GM18511 (cell line): ENCODE measurements at regions not wholly inside any gene's neighbourhood (a gene's known extent, or its start where the extent isn't known, plus 50 kb on each side); places are given as distances from the start of the nearest gene placed in this dataset.

Source experiments
- ATAC-seq: cut with Tn5 transposase; IDR thresholded peaks from one replicate; pipeline ENCODE4 v1.9.1; 2021; ENCODE audit warnings: mild to moderate bottlenecking, moderate library complexity; ENCODE audit not compliant: unreplicated experiment

DNA sequence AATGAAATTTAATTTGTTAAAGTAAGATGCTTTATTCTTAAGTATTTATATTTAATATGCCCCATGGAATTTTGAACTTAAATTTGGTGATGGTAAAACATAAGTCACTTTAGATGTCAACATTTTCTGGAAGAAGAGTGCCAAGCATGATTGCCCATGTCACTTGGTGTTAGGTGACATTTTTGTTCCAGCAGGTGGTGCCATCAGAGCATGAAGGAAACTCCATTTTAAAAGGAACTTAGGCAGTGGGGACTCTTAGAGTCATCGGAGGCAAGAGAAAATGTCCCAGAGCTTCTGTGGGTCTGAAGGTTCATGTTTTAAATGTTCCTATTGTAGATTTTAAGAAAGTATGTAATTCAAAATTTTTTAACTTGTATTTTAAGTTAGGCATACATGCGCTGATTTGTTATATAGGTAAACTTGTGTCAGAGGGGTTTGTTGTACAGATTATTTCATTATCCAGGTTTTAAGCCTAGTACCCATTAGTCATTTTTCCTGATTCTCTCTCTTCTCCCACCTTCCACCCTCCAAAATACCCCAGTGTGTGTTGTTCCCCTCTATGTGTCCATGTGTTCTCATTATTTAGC, 789.3 kb downstream of the SEMA5A start:
- no peak for ATAC-seq

DNA sequence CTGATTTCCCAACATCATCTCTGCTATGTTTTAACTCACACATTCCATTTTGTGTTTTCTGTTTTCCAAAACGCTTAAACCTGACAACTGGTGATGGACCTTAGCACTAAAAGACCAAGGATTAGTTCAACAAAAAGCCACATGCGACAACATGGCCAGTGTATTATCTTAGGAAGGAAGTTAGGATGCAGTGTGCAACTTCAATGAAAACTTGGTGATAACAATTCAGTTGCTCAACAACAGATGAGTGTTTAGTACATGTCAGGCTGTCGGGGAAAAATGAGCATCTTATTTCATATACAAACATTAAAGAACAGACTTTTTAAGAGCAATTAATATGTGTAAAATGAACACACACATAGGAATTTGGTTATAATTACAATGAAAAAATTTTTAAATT, 780.0 kb downstream of the SEMA5A start:
- no peak for ATAC-seq

DNA sequence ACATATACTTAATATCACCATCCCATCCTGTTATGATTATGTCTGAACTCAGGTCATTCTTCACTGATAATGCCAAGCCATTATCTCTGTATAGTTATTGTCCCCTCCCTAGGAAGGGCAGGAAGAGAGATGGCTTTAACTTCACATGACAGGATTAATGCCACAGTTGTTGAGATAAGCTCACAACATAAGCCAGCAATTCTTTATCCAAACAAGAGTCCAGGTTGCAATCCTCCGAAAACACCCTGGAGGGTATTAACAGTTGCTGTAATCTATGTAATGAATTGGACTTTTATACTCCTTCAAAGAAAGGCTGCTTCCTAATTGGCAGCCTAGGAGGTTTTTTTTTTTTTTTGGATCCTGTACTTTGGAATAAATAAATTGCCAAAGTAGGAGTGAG, 779.4 kb downstream of the SEMA5A start:
- ATAC-seq = no peak

DNA sequence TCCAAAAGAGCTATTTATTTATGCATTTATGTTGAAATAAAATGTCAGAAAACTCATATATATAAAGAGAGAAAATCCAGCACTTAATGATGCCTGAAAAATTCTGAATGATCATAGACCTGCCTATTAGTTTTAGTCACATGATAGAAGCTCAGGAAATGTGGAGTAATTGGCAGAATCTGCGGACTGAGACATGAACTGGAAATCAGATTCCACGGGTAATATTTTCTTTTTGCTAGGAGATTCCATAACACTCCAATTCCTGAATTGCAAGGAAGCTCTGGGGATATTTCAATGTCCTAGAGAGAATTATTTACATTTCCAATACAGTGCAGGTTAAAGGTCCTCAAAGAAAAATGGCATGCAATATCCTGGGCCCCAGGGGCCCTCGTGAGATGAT, 778.8 kb downstream of the SEMA5A start:
- no peak for ATAC-seq

DNA sequence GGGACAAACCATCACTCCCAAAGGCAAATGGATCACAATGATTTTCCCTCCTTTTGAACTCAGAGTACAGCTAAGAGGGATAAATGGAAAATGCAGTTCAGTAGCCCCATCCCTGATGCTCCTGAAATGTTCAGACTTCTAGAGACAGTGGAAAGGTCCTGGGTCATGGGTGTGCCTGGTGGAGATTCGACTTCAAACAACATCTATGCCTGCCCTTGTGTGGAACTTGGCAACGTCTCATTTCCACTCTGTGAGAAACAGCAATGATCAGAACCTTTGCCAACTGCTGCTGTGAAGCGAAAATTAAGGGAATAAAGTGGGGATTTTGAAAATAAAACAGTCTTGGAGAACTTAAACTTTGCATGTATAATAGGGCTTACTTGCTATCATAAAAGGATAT, 778.1 kb downstream of the SEMA5A start:
- ATAC-seq = no peak

DNA sequence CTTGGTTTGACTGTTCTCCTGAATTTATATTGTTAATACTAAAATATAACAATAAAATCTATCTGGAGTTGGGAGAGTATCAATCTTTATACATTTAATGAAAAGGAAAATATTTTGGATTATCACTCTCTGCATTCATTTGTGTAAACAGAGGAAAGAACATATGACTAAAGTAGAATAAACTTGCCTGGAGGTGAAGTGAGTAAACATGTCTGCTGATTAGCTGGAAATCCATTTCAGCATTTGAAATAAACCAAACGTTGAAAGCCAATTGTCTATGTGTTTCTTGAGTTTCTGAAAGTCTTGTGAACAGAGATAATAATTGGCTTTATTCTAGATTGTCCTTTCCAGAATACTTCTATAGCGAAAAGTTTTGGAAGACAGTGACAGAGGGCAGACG, 776.2 kb downstream of the SEMA5A start:
- no peak for ATAC-seq

DNA sequence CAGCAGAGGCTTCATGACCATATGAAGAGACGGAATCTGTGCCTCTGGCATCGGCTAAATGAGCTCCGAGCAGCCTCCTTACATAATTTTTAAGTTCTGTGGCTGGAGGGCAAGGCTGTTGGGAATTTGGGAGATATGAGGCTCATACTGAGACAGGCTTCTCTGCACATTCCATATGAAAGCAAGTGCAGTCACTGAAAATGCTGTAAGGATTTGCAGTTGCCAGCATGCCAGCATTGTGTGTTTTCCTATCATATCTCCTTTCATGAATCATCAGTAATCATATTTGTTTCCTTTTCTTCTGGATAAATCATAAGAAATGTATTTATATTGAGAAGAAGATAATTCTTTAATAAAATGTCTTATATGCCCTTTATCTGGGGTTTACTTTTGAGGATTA, 775.4 kb downstream of the SEMA5A start:
- no peak for ATAC-seq

DNA sequence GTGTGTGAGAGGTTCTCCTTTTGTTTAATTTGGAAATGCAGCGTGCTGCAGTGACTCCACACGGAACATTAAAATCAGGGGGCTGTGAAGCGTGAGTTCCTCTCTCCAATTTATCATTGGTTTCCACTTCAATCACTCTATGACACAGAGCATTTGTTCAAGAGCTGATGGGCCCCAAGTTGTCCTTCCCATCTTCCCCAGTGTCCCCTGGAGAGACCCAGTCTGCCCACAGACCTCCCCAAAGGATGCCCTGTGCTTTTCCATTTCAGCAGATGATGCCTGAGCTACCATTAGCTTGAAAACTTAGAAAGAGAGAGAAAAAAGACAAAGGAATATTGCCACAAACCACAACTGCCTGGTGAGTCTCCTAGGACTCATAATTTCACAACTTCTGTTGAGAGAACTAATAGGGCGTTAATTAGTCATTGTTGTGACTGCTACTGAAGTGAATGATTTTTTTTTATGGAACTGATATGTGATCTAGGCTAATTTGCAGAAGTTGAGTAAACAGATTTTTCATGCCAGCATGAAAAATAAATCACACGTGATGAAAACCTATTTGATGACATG, 772.7 kb downstream of the SEMA5A start:
- no peak for ATAC-seq

DNA sequence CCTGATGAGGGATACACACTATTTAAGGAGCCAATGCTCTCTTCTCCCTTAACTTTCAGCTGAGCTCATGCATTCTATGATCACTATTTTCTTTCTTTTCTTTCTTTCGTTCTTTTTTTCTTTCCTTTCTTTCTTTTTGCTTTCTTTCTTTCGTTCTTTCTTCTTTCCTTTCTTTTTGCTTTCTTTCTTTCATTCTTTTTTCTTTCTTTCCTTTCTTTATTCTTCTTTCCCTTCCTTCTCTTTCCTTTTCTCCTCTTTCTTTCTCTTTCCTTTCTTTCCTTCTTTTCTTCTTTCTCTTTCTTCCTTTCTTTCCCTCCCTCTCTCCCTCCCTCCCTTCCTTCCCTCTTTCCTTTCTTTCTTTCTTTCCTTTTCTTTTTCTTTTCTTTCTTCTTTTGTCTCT, 761.2 kb downstream of the SEMA5A start:
- no peak for ATAC-seq

DNA sequence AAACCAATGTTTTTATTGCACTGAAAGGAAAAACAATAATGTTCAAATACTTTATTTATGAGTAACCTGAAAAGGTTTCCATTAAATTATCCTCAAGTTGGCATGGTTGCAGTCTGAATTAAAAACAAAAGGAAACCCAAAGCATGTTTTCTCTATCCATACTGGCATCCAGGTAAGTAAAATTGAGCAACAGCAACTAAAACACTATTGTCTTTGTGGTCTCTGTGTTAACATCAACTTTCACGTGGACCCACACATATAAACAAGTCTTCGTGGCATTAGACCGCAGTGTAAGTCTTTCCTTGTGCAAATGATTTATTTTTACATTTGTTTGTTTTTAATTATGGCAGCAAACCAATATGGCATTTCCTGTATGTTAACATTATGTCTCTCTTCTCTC, 757.6 kb downstream of the SEMA5A start:
- ATAC-seq = no peak

DNA sequence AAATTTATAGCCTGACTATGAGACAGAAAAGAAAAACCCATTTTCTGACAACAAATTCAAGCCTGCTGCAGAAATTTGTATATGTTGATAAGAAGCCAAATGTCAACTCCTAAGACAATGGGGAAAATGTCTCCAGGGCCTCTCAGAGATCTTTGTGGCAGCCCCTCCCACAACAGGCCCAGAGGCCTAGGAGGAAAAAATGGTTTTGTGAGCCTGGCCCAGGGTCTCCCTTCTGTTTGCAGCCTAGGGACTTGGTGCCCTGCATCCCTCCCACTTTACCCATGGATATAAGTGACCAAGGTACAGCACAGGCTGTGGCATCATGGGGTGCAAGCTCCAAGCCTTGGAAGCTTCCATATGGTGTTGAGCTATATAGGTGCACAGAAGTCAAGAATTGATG, 740.2 kb downstream of the SEMA5A start:
- no peak for ATAC-seq

DNA sequence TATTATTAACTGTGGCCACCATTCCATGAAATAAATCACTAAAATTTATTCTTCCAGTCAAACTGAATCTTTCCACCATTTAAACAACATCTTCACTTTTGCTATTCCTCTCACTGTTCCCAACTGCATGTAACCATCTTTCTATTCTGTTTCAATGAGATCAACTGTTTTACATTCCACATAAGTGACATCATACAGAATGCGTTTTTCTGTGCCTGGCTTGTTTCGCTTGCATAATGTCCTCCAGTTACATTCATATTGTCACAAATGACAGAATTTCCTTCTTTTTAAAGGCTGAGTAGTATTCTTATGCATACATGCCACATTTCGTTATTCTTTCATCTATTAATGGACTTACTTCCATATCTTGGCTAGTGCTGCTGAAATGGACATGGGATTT, 738.2 kb downstream of the SEMA5A start:
- no peak for ATAC-seq

DNA sequence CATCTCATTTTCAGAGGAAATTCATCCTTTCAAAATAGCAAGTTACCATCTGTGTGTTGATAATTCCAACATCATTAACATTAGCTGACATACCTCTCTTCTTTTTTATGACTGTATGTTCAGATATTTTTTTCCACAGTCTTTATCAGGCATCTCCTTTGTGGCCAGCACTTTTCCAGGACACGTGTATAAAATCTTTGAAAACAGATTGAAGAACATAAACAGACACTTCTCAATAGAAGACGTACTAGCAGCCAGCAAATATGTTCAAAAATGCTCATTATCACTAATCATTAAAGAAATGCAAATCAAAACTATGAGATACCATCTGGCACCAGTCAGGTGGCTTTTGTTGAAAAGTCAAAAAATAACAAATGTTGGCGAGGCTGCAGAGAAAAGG, 734.3 kb downstream of the SEMA5A start:
- ATAC-seq = no peak

DNA sequence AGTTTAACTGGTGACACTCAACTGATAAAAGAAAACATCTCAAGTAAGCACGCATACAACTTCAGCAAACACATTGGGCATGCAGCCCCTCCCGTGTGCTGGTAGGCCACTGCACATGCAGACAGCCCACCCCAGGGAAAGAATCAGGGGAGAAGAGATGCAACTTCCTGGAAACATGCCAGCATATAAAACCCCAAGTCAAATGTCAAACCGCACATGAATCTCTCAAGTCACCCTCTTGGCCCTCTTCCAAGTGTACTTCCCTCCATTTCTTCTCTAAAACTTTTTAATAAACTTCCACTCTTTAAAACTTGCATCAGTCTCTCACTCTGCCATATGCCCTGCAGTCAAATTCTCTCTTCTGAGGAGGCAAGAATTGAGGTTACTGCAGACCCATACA, 732.7 kb downstream of the SEMA5A start:
- no peak for ATAC-seq

DNA sequence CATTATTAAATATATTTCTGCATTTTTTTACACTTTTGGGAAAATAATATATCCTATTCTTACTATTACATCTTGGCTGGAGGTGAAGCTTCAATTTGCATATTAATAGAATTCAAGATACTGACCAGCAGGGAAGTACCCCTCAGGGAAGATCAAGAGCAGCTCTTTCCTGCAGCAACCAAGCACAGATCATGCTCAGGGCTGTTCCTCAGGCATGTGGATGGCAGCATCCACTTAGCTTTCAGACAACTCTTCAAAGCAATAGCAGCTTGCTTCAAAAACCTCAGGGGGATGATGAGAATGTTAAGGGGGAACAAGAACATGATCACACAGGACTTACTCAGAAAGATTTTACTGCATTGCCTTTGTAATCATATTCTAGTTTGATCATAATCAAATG, 731.8 kb downstream of the SEMA5A start:
- no peak for ATAC-seq

DNA sequence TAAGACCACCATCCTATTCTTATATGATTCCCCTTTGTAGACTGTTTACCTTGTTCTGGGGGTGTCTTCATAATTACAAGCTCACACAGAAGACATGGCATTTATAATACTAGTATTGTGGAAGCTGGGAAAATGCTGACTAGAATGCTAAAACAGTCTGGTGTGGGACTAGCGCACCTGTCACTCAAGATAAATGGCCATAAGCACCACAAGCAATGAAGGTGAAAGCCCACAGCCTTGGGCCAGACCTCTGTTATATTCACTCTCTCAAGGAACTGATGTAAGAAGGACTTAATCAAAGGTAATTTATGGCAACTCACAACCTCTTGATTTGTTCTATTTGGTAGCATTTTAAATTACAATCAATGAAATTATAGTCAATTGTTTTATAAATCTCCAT, 721.5 kb downstream of the SEMA5A start:
- ATAC-seq = no peak

DNA sequence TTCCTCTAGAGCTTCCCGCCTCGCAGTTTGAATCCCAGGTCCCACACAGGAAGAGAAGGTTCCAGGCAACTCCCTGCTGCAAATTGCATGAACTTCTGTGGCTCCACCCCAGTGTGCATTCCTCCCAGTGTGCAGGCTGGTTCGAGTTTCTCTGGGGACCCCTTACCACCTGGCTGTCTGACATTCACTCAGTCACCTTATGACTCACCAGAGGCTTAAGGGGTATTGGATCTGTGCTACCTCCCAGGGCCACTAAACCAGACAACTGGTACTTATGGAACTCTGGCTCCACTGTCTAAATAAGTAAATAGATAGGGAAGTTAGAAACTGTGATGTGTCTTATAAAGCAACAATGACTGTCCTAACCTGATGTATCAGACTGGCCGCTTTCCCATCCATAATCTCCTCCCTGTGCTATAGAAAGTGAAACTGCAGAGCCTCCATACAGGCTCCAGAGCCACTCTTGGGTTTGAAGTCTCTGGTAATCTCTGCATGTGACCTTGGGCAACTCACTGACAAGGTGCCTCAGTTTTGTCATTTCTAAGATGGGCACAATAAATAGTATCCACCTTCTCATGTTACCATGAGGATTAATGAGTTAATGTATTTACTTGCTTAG, 720.6 kb downstream of the SEMA5A start:
- no peak for ATAC-seq

DNA sequence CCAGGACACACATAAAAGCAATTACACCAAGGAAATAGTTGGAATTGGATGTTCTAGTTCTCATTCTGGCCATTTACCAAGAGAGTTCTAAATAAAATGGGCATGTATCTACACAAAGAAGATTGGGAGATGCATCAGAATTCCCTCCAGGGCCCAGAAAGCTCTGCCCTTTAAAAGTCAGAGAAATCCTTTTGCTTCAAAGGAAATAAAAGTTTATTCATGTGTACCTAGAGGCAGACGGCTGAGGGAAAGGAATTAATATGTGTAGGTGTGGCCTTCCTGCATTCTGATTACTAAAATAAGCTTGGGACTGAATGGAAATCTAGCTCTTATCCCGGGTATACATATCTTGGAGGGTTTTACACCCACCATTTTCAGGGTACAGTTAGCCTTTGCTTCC, 719.4 kb downstream of the SEMA5A start:
- no peak for ATAC-seq

DNA sequence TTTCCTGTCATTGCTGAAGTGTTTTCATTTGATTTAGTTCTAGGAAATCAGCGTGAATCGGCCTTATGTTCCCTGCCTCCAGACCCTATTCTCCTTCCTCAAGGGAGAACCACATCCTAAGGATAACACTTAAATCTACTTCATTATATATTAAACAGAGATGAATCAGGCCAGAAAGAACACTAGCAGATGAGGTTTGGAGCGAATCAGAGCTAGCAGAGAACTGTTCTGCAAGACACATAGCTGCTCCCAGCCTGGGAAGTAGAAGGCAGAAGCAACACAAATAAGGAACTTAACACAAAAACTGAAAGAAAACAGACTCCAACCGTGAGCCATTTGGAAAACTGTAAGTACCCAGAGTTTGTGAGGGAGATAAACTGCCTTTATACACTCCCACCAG, 718.2 kb downstream of the SEMA5A start:
- no peak for ATAC-seq

DNA sequence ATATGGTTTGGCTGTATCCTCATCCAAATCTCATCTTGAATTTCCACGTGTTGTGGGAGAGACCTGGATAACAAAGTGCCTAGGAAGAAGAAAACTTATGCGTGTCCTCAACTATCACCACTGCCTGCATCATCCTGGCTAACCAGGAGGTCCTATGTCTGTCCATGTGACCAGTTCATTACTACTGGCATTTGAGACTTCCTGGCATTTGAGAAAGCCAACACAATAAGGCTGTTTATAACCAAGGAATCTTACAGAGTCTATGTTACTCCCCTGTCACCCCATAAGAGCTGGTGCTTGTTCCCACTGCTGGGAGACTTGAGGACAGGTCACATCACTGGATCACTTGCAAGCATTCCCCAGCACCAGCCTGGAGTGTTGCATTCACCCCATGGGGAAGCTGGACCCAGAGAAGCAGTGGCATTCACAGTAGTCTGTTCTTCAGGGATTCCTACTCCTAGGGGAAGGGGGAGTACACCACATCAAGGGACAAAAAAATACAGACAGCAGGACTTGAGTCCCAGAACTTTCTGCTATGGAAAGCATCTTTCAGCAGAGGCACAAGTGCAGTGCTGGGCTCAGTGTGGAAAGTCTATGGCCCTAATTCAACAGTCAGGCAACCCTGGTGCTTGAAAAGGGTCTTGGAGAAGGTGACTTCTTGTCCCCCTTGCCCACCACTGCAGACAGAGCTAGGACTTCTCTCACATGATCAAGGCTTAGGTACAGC, 717.1 kb downstream of the SEMA5A start:
- no peak for ATAC-seq

DNA sequence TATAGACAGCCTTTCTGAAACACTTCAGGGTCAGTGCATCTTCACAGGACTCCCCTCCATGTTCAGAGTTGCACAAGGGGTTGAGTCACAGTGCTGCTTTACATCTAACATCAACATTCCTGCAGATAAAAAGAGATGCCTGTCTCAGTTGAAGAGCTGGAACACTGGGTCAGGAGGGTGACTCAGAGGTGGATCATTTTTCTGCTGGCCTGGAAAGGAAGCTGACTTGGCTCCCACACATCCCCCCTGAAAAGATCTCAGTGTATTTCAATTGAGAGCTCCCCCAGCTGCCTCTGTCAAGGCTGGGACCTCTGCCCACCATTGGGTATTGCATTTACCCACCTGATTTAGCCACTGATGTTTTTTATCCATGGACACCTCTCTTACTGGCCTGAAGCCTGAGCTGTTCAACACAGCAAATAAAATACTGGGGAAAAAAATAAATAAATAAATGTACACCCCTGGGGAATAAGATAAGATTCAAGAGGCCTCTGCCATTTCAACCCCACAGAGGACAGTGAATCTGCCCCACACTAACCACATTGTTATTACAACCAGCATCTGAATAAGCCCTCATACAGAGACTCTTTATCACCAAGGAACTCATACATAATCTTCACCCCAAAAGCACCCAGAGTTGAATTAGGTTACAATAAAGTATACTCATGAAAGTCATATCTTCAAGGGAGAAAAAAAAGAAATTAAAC, 716.4 kb downstream of the SEMA5A start:
- ATAC-seq = no peak

DNA sequence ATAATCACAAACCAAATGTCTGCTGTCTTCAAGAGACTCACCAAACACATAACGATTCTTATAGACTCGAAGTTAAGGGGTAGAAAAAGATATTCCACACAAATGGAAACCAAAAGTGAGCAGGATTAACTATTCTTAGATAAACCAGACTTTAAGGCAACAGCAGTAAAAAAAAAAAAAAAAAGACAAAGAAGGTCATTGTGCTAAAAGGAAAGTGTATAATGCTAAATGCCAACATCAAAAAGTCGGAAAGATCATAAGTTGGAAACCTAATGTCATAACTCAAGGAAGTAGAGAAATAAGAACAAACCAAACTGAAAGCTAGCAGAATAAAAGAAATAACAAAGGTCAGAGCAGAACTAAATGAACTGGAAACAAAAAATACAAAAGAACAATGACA, 714.6 kb downstream of the SEMA5A start:
- ATAC-seq = no peak
